ENCODE measurements at regions not wholly inside any gene's neighbourhood (a gene's known extent, or its start where the extent isn't known, plus 50 kb on each side); places are given as distances from the start of the nearest gene placed in this dataset.
A peak's percentile ranks its signal among the peaks of the same experiment; 100 is the strongest.

DNA sequence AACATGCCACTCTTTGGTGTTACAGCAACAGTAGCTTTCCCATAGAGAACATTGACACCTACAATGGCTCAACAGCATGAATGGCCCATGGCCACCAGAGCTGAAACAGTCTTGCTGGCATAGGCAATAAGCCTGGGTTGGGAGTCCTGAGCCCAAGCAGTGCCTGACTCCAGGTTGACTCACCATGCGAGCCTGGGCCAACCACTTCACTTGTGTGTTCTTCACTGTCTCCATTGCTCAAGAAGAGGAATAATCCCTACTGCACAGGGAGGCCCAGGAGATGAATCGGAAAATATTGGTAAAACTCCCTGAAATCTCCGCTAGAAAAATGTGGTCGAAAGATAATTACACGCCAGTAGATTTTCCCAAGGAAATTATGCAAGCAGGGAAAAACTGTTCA, 89.2 kb upstream of the INHBA start:
- DNase-seq, result peak; percentile 45

DNA sequence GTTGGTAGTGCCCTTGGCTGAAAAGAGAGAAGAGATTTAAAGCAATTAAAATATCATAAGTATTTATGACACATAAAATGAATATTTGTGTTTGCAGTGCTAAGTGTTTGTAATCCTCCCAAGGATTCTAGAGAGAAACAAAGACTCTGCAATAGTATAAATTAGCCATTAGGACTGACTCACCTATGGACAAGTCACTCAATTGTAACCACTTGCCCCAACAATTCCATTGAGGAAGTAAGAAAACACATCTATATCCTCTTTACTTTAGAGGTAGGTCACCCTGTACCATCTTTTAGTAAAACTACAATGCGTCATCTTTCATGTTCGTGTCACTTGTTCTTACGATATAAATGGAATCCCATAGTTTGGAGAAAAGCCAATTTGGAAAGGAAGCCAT, 85.7 kb upstream of the INHBA start:
- peak; percentile 14 for DNase-seq

DNA sequence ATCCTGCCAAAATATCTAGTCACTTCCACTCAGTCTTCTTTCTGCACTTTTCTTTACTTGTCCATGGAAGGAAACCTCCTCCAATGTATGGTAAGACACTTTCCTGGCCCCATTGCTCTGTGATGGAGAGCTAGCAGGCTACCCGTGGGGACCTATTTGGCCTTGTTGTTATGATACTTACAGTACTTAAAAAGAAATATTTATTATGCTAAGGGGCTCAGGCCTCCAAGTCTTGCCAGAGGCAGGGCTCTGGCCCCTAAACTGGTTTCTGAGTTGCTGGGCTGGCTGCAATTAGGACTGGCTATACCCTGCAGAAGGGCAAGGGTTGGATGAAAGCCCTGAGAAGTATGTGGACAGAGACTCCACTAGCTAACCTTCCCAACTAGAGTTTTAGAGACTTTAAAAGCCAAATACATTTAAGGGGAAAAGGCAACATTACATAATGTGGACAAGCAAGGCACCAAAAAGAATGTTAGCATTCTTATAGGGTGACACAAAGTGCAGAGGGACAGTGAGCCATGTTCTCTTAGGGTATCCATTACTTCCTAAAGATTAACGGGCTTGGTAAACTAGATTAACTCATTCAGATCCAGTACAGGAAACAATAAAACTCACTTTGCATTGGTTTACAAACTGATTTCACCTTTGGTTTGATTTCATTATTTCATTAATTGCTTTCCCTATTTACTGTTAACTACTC, 84.9 kb upstream of the INHBA start:
- DNase-seq, result no peak

DNA sequence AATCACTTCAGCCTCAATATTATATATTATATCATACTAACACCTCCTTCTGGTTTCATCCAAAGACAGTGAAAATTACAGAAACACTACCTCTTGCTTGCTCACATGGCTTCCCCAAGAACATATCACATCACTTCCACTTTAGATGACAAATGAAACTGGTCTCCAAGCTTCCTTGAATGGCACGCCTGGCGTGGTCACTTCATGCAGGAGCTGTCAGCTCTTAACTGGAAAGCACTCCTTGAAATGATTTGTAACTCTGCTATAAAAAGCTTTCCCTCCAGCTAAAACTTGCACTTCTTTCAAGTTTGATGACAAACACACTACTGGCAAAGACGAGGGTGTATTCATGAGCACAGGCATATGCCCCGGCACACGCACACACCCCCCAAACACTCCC, 84.1 kb upstream of the INHBA start:
- DNase-seq, result no peak

DNA sequence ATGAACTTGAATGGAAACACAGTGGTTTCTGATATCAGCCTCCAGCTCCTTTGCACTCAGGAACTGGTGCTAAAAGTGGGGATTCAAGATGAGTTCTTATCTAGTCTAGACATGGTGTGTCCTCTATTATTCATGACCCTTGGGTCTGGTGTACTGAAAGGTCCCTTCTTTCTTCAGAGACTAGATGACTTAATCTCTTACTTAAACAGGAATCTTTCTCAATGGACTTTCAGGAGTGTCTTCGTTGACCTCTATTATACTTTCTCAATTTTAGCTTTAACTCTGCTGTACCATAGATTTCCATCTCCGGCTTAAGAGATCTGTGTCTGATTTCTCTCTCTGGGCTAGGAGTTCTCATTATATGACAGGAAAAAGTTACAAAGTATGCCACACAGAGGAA, 83.5 kb upstream of the INHBA start:
- DNase-seq, result no peak

DNA sequence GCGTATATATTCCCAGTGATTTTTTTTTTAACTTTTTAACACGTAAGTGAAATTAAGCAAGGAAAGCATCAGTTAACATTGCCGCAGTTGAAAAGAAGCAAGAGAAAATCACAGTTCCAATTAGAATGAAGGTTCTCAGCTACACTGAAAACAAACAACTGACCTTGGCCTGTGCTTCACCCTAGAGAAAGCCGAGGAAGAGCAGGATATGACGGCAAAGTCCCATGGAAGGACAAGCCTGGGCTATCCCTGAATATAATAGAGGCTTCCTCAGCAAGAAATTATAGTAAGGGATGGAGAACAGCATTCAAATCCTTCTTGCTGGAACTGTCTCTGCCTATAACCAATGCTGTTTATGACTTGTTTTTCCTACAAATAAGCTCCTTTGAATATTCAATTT, 83.0 kb upstream of the INHBA start:
- no peak for DNase-seq

DNA sequence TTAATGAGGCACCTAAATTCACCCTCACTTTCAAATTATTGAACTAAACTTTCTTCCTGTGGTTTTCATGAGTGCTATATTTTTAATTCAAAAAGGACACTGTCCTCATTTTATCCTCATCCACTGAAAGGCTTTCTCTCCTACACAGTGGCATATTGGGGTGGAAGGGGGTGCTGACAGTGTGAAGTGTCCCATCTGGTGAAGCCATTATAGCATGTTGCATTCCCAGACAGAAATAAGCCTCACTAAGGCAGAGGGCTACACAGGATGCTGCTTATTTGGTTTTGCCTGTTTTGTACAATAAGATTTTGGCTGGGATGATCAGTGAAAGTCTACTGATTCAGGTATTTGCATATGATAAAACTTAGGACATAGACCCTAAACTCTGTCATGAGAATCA, 82.4 kb upstream of the INHBA start:
- no peak for DNase-seq

DNA sequence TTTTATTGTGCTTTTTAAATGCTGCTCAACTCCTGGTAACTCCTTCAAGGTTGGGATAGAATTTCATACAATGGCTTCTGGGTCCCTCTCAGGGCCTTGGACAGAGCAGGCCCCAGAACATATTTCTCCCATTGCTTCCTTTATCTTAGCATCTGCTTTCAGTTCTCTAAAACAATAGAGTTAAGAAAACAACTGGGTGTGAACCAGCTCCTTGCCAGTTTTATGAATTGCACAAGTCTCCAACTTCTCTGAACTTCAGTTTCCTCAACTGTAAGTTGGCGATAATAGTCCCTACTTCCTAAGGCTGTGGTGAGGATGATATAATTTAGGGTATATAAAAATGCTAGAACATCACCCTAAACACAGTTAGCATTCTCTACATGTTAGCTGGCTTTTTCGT, 77.0 kb upstream of the INHBA start:
- no peak for DNase-seq

DNA sequence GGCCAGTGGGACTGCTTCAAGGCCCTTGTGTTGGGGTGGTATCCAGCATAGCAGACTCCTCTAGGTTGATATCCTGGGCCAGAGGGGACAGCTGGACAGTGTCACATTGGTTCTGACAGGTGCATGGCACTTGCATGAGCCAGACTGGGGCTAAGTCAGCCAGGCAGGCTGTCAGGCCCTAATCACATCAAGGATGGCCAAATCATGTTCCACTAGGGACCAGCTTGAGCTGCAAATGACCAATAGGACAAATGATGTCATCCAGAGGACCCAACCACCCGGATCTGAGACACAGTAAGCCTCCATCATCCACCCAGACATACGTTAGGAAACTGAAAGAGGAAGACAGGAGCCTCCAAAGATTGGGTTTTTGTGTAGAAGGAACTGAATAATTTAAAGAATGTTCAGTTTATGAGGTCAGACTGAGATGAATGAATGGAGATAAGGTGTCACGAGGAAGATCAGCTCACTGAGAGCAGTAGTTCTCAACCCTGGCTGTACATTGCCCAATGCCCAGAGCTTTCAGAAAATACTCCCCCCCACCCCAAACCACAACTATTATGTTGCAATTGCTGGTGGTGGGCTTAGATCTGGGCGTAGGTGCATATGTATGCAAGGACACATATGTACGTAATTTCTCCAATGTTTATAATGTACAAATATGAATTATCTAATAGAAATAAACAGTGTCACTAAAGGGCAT, 75.2 kb upstream of the INHBA start:
- DNase-seq, result no peak

DNA sequence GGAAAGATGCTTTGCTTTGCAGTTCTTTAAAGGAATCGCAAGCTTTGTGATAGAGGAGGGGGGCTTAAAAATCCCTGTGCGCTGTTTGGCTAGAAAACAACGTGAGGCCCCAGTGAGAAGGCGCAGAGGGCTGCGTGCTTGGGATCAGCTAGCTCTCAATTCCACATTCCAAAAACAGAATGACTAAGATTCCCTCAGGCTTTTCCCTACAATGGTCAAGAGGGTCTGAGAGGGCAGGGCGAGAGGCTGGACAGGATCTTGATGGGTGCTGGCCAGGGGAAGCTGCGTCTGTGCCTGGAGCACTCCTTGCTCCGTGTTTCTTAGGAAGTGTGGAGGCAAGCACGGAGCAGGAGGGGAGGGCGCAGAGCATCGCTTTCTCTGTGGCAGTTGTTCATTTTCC, 72.1 kb upstream of the INHBA start:
- DNase-seq, result no peak

DNA sequence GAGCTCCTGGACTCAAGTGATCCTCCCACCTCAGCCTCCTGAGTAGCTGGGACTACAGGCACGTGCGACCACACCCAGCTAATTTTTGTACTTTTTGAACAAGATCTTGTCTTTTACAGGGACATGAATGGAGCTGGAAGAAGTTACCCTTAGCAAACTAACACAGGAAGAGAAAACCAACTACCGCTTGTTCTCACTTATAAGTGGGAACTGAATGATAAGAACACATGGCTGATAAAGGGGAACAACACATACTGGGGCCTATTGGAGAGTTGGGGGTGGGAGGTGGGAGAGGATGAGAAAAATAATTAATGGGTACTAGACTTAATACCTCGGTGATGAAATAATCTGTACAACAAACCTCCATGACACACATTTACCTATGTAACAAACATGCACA, 70.9 kb upstream of the INHBA start:
- DNase-seq, result no peak

DNA sequence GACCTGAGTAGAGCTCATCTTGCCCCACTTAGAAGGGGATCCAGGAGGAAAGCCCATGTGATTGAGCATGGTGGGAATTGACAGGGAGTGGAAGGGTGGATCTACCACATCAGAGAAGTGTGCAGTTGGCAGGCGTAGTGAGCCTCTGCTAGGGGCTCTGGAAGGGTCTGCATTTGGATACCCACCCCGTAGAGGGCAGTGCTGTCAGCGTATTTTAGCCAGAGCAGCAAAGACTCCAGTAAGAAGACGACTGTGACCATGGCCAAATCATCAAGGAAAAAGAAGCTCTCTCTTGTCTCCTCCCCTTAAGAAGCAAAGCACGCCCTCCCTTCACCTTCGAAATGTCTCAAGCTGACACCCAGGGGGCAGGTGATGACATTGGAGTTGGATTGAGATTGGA, 68.8 kb upstream of the INHBA start:
- DNase-seq, result no peak

DNA sequence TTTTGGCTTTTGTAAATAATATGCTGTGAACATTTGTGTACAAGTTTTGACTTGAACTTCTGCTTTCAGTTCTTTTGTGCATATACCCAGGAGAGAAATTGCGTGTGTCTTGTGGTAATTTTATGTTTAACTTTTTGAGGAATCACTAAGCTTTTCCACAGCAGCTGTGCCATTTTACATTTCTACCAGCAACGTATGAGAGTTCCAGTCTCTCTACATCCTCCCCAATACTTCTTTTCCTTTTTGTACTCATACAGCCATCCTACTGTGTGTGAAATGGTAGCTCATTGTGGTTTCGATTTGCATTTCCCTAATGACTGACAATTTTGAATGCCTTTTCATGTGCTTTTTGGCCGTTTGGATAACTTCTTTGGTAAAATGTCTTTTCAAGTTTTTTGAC, 66.3 kb upstream of the INHBA start:
- no peak for DNase-seq

DNA sequence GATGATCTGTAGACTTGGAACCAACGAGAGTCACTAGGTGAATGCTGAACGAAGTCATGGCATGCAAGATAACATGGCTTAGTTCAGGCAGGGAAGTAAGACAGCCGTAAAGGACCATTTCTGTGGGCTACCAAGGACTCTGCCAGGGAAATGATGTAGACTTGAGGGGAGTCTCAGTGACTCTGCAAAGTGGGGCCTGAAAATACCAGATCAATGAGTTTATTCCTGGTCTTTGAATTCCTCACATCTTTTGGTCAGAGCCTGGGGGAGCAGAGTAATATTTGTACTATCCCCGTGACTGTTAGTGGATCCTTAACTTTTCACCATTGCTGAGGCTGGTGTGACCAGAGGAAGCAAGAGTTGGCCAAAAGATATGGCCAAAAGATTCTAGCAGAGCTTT, 60.7 kb upstream of the INHBA start:
- DNase-seq, result no peak

DNA sequence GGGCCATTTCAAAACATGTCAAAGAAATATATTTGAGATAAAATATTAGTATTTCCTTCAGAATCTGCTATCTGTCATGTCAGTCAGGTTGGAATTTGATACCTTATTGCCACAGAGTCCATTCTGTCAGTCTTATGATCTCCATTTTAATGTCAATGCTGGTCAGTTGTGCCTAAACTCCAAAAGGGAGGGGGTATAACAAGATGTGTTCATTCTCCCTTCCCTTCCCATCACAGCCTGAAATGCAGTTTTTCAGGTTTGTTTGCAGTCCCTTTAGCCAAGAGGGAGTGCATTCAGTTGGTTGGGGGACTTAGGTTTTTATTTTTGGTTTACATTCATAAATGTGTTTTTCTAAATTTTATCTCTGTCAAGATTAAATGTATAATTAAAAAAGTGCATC, 59.8 kb upstream of the INHBA start:
- DNase-seq, result no peak

DNA sequence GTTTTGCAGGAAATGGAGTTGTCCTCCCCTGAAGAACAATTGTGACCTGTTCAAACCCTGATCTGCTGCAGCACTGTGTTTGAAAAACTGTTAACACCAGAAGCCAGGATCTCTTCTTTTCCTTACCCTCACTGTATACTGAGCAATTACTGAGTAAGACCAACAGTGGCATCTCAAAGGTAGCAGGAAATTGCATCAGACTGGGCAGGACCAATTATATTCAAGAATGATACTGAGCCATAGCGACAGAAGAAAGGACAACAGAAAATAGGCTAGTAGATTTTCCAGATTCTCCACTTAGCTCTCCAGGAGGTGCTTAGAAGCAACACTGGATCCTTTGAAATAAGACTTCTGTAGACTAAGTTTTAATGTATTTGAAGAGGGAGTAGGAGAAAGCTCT, 57.4 kb upstream of the INHBA start:
- peak; percentile 20 for DNase-seq

DNA sequence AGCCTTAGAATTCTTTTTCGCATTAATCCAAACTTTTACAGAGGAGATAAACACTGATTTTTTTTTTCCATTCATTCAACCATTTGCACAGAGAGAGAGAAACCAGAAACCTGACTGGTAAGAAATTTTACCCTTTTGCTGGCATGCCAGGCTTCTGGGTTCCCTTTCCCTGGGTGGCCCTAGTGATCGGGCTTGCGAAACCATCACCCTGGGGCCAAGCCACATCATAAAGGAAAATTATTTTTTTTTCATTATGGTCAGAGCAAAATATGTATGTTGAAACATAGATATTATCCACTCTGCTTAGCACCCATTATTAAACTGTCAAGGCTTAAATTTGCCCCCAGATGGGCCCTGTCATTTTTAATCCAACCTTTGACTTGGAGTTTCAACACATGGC, 55.4 kb upstream of the INHBA start:
- no peak for DNase-seq

DNA sequence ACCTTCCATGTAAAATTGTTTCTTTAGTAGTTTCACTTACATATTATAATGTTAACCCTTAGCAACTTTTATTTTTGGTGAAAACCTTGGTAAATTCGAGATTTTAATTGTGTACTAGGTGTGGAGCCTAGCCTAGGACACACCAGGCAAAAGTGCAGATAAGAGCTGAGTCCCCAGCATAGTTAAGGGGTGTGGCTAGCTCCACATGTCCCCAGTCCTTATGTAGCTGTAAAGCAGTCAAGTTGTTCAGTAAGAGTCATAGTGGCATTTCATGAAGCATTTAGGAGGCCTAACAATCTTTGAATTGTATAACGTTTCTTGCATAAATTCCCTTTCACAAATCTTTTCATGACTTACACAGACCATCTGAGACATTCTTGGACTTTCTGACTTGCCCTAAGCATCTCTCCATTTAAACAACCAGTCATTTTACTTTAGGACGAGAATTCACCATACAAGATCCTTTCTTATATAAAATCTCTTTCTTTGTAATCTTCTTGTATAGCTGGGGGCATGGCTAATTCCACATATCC, 53.8 kb upstream of the INHBA start:
- DNase-seq, result no peak

DNA sequence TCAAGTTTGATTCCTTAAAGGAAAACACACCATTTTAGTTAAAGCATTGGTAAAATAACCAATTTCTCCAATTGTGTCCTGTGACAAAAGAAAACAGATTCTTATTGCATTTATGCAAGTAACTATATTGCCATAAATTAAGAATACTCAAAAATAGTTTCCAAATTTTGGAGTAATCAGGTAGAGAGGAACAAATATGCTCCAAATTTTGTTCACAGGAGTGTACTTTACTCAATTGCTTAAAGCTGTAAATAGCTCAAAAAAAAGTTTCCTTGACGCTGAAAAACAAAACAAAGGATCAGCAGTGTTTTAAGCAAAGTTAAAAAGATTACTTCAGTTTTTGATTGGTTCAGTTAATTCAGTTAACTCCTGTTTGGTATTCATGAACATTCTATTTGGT, 52.2 kb upstream of the INHBA start:
- DNase-seq, result no peak

DNA sequence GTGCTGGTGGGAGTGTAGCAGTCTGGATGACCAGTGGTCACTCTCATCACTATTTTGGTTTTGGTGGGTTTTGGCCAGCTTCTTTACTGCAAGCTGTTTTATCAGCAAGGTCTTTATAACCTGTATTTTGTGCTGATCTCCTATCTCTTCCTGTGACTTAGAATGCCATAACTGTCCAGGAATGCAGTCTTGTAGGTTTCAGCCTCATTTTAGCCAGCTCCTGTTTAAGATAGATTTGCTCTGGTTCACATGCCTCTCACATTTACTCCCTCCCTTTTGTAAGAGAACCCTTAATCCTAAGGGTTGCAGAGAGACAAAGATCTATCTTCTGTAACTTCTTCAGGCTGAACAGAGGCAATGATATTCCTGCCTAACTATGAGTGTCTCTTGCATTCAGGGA, 51.2 kb upstream of the INHBA start:
- no peak for DNase-seq
